Esophagus muscularis mucosa (tissue), 3 donors: ENCODE measurements at regions not wholly inside any gene's neighbourhood (a gene's known extent, or its start where the extent isn't known, plus 50 kb on each side); places are given as distances from the start of the nearest gene placed in this dataset.

Experiments
- POLR2A ChIP-seq: fragments of 450-650 bp; IDR thresholded peaks from one replicate; pipeline ENCODE4 v1.6.1; 2017; ENCODE audit warnings: antibody characterized with exemption, moderate library complexity, mild to moderate bottlenecking, low read depth
- POLR2AphosphoS5 ChIP-seq, 2 donors: sonication (generic); formaldehyde crosslinking; IDR thresholded peaks; one replicate each; pipeline ENCODE4 v1.6.1; 2017; ENCODE audit warnings: antibody characterized with exemption in 2 of 2
- TF ChIP-seq, protein P1 (sequence below), 3 experiments: fragments of 200-600 bp in 2 of 3; fragments of 450-650 bp in 1 of 3; sonication (generic) in 2 of 3; IDR thresholded peaks; one replicate each; pipeline ENCODE4 v1.5.1; 2017 to 2019; ENCODE audit warnings: antibody characterized with exemption in 3 of 3, mild to moderate bottlenecking in 2 of 3, moderate library complexity in 1 of 3

DNA sequence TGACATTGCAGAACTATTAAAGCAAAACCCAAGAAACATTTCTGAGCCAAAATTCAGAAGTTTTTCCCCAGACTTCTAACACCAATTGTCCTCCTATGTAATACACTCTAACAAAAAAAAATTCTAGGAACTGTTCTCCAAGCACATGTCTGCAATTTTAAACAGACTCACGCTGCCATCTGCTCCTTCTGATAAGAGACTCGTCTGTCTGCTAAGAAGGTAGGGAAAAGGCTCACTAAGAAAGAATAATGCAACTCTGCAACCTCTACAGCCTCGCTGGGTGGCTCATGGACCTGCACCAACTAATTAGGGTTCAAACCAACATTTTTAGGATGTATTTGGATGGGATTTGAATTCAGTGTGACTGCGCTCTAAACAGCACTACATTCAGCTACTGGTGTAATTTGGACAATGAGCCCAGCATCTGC is 366.5 kb downstream of the DSC3 start:
- TF ChIP-seq, protein P1, sequence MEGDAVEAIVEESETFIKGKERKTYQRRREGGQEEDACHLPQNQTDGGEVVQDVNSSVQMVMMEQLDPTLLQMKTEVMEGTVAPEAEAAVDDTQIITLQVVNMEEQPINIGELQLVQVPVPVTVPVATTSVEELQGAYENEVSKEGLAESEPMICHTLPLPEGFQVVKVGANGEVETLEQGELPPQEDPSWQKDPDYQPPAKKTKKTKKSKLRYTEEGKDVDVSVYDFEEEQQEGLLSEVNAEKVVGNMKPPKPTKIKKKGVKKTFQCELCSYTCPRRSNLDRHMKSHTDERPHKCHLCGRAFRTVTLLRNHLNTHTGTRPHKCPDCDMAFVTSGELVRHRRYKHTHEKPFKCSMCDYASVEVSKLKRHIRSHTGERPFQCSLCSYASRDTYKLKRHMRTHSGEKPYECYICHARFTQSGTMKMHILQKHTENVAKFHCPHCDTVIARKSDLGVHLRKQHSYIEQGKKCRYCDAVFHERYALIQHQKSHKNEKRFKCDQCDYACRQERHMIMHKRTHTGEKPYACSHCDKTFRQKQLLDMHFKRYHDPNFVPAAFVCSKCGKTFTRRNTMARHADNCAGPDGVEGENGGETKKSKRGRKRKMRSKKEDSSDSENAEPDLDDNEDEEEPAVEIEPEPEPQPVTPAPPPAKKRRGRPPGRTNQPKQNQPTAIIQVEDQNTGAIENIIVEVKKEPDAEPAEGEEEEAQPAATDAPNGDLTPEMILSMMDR (IDR thresholded peaks at IDR 0.05): no peak
- no peak for TF ChIP-seq POLR2AphosphoS5 (IDR thresholded peaks at IDR 0.05)
- TF ChIP-seq POLR2A: no peak
